HepG2 (cell line): ENCODE measurements at regions not wholly inside any gene's neighbourhood (a gene's known extent, or its start where the extent isn't known, plus 50 kb on each side); places are given as distances from the start of the nearest gene placed in this dataset.
A peak's percentile ranks its signal among the peaks of the same experiment; 100 is the strongest.

Source experiments
- ATAC-seq: fragments of 200-7000 bp; cut with Tn5 transposase; 3 replicates; pipeline ENCODE4 v1.9.1; 2020; ENCODE audit warnings: mild to moderate bottlenecking, moderate library complexity
- BruUV-seq: library from RNA; stranded (reverse); fragments of 400-500 nt; replicated peaks from 2 replicates; lab custom pipeline; 2021; lab: Mats Ljungman, UMichigan
- CTCF ChIA-PET: fragments of 300-600 bp; formaldehyde crosslinking; extraction: SDS; loops from one replicate; lab custom pipeline; 2021; ENCODE audit warnings: low total read pairs, inconsistent platforms, low intra/inter-chr PET ratio; lab: Yijun Ruan, JAX
- POLR2A ChIA-PET: fragments of 350-600 bp; sonication (Branson Sonifier 250); formaldehyde crosslinking; loops from one replicate; lab custom pipeline; 2020; ENCODE audit warnings: antibody characterized with exemption, inconsistent platforms; lab: Yijun Ruan, JAX
- DNase-seq: peaks from one replicate; pipeline ENCODE4 v3.0.0-alpha.2; 2015; ENCODE audit warnings: low spot score
- FAIRE-seq: peaks from 3 replicates; lab custom pipeline; 2011; peaks lifted over from hg19 to GRCh38; lab: Jason Lieb, UNC
- H2AFZ ChIP-seq: one replicate; pipeline ENCODE4 v1.6.1; 2011; ENCODE audit warnings: low read length, inconsistent platforms
- H3K27ac ChIP-seq: fragments of 300-600 bp; 3 replicates; pipeline ENCODE4 v1.8.0; 2011; ENCODE audit warnings: mixed run types, mild to moderate bottlenecking, mixed read lengths, low read length, inconsistent platforms; ENCODE audit not compliant: insufficient read depth; ENCODE audit errors: extremely low read length
- H3K27me3 ChIP-seq, 2 experiments: fragments of 200-600 bp in 1 of 2; 2 replicates in 1 of 2; 3 replicates in 1 of 2; pipeline versions ENCODE4 v1.6.0 to v1.8.0; 2011; ENCODE audit warnings: low read length in 2 of 2, mild to moderate bottlenecking in 2 of 2, moderate library complexity in 2 of 2, inconsistent platforms in 1 of 2; ENCODE audit not compliant: insufficient read depth in 2 of 2, control insufficient read depth in 1 of 2
- H3K36me3 ChIP-seq, 2 experiments: fragments of 200-600 bp in 1 of 2; replicated peaks in 1 of 2; 2 replicates in 1 of 2; 3 replicates in 1 of 2; pipeline versions ENCODE4 v1.5.1 to v1.8.0; 2011; ENCODE audit warnings: low read length in 2 of 2, inconsistent platforms in 1 of 2; ENCODE audit not compliant: insufficient read depth in 2 of 2, control insufficient read depth in 1 of 2
- H3K4me1 ChIP-seq: 2 replicates; pipeline ENCODE4 v1.5.1; 2012; ENCODE audit warnings: low read length, inconsistent platforms; ENCODE audit not compliant: insufficient read depth
- H3K4me2 ChIP-seq: 2 replicates; pipeline ENCODE4 v1.6.0; 2011; ENCODE audit warnings: low read depth, low read length, inconsistent platforms
- H3K4me3 ChIP-seq, 3 experiments: fragments of 200-600 bp in 1 of 3; sonication (generic), shearing (Covaris generic) in 1 of 3; replicated peaks in 1 of 3; 2 replicates each; pipeline ENCODE4 v1.5.1; 2011 to 2016; ENCODE audit warnings: low read length in 3 of 3, inconsistent platforms in 2 of 3, low read depth in 2 of 3, mild to moderate bottlenecking in 2 of 3, control low read depth in 1 of 3, mixed read lengths in 1 of 3; ENCODE audit not compliant: insufficient read depth in 1 of 3
- H3K79me2 ChIP-seq: one replicate; pipeline ENCODE4 v1.6.1; 2011; ENCODE audit warnings: low read length, inconsistent platforms; ENCODE audit not compliant: insufficient read depth
- H3K9ac ChIP-seq: 2 replicates; pipeline ENCODE4 v1.6.0; 2011; ENCODE audit warnings: mild to moderate bottlenecking, low read depth, low read length, inconsistent platforms; ENCODE audit not compliant: insufficient read depth
- H3K9me3 ChIP-seq: 2 replicates; pipeline ENCODE4 v1.5.1; 2012; ENCODE audit warnings: mild to moderate bottlenecking, low read length
- H4K20me1 ChIP-seq: 2 replicates; pipeline ENCODE4 v1.6.0; 2011; ENCODE audit warnings: inconsistent platforms, mild to moderate bottlenecking, low read length, moderate library complexity; ENCODE audit not compliant: insufficient read depth
- ARID5B ChIP-seq: IDR thresholded peaks from 2 replicates; pipeline ENCODE4 v1.4.0; 2020; ENCODE audit warnings: mild to moderate bottlenecking, missing genetic modification reagents
- BCLAF1 ChIP-seq: fragments of 450-650 bp; IDR thresholded peaks from 2 replicates; pipeline ENCODE4 v1.6.1; 2017; ENCODE audit warnings: mild to moderate bottlenecking
- FOSL2 ChIP-seq: sonication (generic); formaldehyde crosslinking; IDR thresholded peaks from 2 replicates; pipeline ENCODE4 v1.4.0; 2020; ENCODE audit warnings: missing genetic modification reagents
- NCOR1 ChIP-seq: fragments of 200-600 bp; sonication (generic); IDR thresholded peaks from 2 replicates; pipeline ENCODE4 v1.7.0; 2017; ENCODE audit warnings: antibody characterized with exemption, low read length, borderline replicate concordance
- ZBTB20 ChIP-seq: sonication (generic); formaldehyde crosslinking; IDR thresholded peaks from 2 replicates; pipeline ENCODE4 v1.8.1; 2023; ENCODE audit warnings: missing genetic modification reagents, low read depth, mild to moderate bottlenecking, borderline replicate concordance
- ZNF18 ChIP-seq: sonication (generic); formaldehyde crosslinking; IDR thresholded peaks from 2 replicates; pipeline ENCODE4 v1.8.0; 2022; ENCODE audit warnings: mild to moderate bottlenecking, missing genetic modification reagents; ENCODE audit not compliant: insufficient replicate concordance
- ZNF547 ChIP-seq: sonication (generic); formaldehyde crosslinking; IDR thresholded peaks from 2 replicates; pipeline ENCODE4 v1.5.1; 2020; ENCODE audit warnings: mild to moderate bottlenecking, missing genetic modification reagents
- ZNF614 ChIP-seq: IDR thresholded peaks from 2 replicates; pipeline ENCODE4 v1.6.1; 2018; ENCODE audit warnings: missing biosample characterization, missing genetic modification reagents, inconsistent platforms, borderline replicate concordance
- ZNF687 ChIP-seq: sonication (generic); formaldehyde crosslinking; IDR thresholded peaks from 2 replicates; pipeline ENCODE4 v1.5.1; 2020; ENCODE audit warnings: mild to moderate bottlenecking, missing genetic modification reagents, moderate library complexity
- ZNF768 ChIP-seq: sonication (generic); formaldehyde crosslinking; IDR thresholded peaks from 2 replicates; pipeline ENCODE4 v1.4.0; 2020; ENCODE audit warnings: missing genetic modification reagents
- WGBS: methylation state at CpG from one replicate; pipeline ENCODE4 v1.1.6; 2017; ENCODE audit warnings: low lambda C conversion rate; 5-methylcytosine and 5-hydroxymethylcytosine counted together
- in situ Hi-C: cut with HindIII; loops from 2 replicates; pipeline ENCODE4 v1.10.0; 2017; ENCODE audit warnings: low pct_unique_long_range_greater_than_20kb; ENCODE audit not compliant: extremely low pct_ligation_motif_present
- intact Hi-C: fragments of 100-400 bp; cut with micrococcal nuclease; formaldehyde crosslinking; loops from one replicate; pipeline ENCODE4 v1.10.0; 2022; ENCODE audit not compliant: unreplicated experiment

- Histone ChIP-seq H3K36me3 (no peaks in the 10 kb centered on the region), H3K4me1 (peaks cover 55% of the 10 kb centered on the region), H3K9me3 (no peaks in the 10 kb centered on the region), H3K27me3 (peaks cover 1 to 7% of the 10 kb centered on the region in 2 experiments; a peak in 2 of 5 replicates), H3K27ac (no peak overlapping the region), H3K9ac (no peak overlapping the region), H4K20me1 (no peaks in the 10 kb centered on the region), H3K4me3 (no peak overlapping the region), H3K4me2 (peak overlapping the region; percentile 35), H3K79me2 (no peaks in the 10 kb centered on the region), H2AFZ (no peak overlapping the region)
- intact Hi-C loops, result loop anchor here (5.0 kb wide), 1 partner anchor 100 kb away; no protein-coding TSS in a partner anchor
- DNase-seq, result no peak
- POLR2A ChIA-PET, result interaction anchor here (0.8 to 1.8 kb wide), 6 partner anchors 11 to 177 kb away, joined by 3 to 7 read pairs (median 4); partner anchors contain the start of gene SOX9
- in situ Hi-C loops, result no loop called here
- peak; percentile 47 for FAIRE-seq
- 7% methylated on average over 9 of the region's 9 CpGs for WGBS
- CTCF ChIA-PET, result no interaction called here
- no TSS peak for BruUV-seq
- ATAC-seq, result peak; percentile 56
- no peak for TF ChIP-seq ZNF614 (CRISPR knock-in tag)
- no peak for TF ChIP-seq ZBTB20 (CRISPR knock-in tag)
- TF ChIP-seq NCOR1, result no peak
- TF ChIP-seq BCLAF1, result no peak
- TF ChIP-seq FOSL2 (CRISPR knock-in tag), result peak; percentile 63; the same call in 1 of the 2 replicates
- TF ChIP-seq ARID5B, result no peak
- peak; percentile 56; the same call in 1 of the 2 replicates for TF ChIP-seq ZNF768 (CRISPR knock-in tag)
- no peak for TF ChIP-seq ZNF687 (CRISPR knock-in tag)
- no peak for TF ChIP-seq ZNF18
- TF ChIP-seq ZNF547 (CRISPR knock-in tag), result no peak
Observed at GRCh38 chr17:72297326-72298115, 176.7 kb downstream of the SOX9 start.
